SIG-M5 treated with dmso at 0.1 percent for 504 hours (cell line): ENCODE measurements at regions not wholly inside any gene's neighbourhood (a gene's known extent, or its start where the extent isn't known, plus 50 kb on each side); places are given as distances from the start of the nearest gene placed in this dataset.

Source experiments
- DNase-seq: peaks from one replicate; lab custom pipeline; 2025; ENCODE audit not compliant: unreplicated experiment; lab: John Stamatoyannopoulos, UW

GRCh38 chr12:78579846-78580245, 284.7 kb upstream of the SYT1 start:
- DNase-seq, result no peak

- DNase-seq, result no peak
Observed at GRCh38 chr12:78580296-78580695, 284.3 kb upstream of the SYT1 start.

DNA sequence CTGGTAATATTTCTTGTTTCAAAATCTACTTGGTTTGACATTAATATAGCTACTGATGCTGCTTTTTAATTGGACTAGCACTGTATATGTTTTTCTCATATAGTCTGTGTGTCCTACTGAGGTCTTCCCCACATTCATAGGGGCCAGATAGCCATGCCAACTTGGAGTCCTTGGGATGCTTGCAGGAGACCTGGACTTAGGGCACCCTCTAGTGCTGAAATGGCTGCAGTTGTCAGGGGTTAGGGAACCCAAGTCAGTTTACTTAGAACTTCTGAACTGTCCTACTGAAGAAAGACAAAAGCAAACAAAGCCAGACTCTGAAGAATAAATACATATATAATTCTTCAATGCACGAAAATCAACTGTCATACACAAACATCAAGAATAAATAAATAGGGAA, 279.9 kb upstream of the SYT1 start:
- peak; percentile 36 for DNase-seq

GRCh38 chr12:78585132-78585531, 279.4 kb upstream of the SYT1 start:
- DNase-seq, result no peak

- DNase-seq, result no peak
Observed at GRCh38 chr12:78586790-78587189, 277.8 kb upstream of the SYT1 start.

DNA sequence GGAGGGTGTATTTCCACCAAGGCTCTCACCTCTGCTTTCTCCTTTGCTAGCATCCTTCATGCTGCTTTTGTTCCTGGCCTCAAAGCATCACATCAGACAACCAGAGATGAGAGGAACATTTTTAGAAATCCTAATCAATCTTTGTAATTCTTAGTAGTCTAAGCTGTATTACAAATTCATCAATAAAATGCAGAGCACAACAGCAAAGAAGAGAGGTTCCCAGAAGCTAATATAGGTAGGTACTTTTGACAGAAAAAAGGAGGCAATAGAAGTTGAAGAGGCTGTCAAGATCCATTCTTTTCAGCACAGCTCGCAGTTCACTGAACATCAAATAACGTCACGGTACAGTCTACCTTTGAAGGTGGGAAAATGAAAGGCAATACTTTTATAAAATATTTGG, 265.2 kb upstream of the SYT1 start:
- DNase-seq, result no peak

DNA sequence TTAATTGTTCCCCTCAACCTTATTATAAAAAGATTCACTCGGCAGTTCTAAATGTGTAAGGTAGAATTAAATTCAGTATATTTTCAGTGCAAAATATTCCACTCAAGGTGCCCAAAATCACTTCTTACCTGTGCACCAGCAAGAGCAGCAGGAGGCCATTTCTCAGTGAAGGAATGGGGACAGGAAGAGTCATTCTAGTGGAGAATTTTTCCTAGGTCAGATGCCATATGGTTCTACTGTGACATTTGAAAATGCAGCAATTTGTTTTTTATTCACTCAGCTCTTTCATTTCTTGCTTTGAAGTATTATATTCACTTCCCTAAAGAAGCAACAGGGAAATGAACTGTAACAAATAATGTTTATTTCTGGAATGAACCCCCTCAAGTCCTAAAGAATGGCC, 264.0 kb upstream of the SYT1 start:
- no peak for DNase-seq

GRCh38 chr12:78611504-78611903, 253.1 kb upstream of the SYT1 start:
- DNase-seq, result no peak

- no peak for DNase-seq
Observed at GRCh38 chr12:78612190-78612589, 252.4 kb upstream of the SYT1 start.

- no peak for DNase-seq
Observed at GRCh38 chr12:78617683-78618082, 246.9 kb upstream of the SYT1 start.

GRCh38 chr12:78622529-78623195, 241.9 kb upstream of the SYT1 start:
- DNase-seq, result no peak

- no peak for DNase-seq
Observed at GRCh38 chr12:78628491-78629100, 236.0 kb upstream of the SYT1 start.

- peak; percentile 67 for DNase-seq
Observed at GRCh38 chr12:78636231-78636855, 228.2 kb upstream of the SYT1 start.

GRCh38 chr12:78641837-78642423, 222.6 kb upstream of the SYT1 start:
- DNase-seq, result no peak

DNA sequence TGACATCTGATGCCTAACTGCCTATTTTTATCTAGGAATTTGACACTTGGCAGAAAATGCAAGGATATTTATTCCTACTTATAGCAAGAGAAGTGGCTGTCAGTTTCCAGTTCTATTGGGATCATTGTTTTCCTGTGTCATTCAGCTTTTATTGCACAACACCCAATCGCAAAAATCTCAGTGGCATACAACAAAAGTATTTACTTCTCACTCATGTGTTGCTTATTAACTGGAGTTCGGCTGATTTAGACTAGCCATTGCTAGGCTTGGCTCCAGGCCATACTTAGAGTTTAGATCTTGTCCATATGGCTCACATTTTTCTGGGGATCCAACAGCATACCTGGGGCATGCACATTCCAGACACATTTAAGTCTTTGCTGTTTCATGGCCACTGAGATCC, 218.6 kb upstream of the SYT1 start:
- no peak for DNase-seq

DNA sequence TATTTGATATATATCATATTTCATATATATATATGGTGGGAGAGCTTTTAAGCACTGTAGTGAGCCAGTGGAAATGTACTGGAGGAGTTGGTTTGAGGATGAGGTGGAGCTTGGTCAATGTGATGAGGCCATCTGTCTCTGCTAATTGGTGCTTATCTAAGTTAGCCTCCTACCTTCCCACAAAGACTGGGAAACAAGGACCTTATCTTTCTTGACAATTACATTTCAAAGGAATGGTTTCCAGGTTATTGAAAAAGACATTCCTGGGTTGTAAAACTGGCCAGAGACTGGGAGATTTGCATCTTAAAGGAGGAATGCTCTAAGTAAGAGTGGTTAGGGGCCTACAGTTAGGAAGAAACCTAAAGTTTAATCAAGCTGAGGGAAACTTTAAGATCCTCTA, 212.8 kb upstream of the SYT1 start:
- no peak for DNase-seq

GRCh38 chr12:78666584-78666983, 198.0 kb upstream of the SYT1 start:
- DNase-seq, result no peak

DNA sequence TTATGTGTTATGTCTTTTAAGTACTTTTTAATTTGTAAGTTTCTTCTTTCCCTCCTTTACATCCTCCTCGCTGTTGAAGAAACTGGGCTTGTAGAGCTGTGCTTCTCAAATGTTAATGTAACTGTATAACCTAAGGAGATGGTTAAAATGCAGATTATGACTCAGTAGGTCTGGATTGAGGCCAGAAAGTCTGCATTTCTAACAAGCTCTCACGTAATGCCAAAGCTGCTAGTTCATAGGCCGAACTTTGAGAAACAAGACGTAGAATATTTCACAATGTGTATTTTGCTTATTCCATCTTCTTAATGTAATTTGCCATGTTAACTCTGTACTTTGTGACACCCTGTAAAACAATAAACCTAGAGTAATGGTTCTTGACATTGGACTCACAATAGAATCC, 193.3 kb upstream of the SYT1 start:
- no peak for DNase-seq

DNA sequence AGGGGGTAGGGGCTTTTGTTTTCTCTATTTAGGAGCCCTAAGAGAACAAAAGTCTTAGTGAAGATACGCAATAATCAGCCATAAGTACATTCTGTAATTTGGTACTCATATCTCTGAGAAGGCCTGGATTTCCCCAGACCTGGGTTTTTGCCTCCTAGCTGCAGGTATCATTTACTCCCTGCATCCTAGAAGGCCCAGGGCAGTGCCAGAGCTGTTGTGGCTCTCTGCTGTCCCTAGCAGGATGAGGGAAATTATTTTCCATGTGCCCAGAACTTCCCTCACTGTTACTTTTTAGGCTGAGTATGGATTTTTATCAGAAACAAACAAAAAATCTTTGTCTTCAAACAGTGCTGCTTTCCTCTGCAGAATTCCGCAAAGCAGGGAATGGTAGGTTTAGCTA, 192.5 kb upstream of the SYT1 start:
- DNase-seq, result no peak

- DNase-seq, result no peak
Observed at GRCh38 chr12:78674311-78675090, 190.1 kb upstream of the SYT1 start.

- no peak for DNase-seq
Observed at GRCh38 chr12:78680596-78680995, 184.0 kb upstream of the SYT1 start.

DNA sequence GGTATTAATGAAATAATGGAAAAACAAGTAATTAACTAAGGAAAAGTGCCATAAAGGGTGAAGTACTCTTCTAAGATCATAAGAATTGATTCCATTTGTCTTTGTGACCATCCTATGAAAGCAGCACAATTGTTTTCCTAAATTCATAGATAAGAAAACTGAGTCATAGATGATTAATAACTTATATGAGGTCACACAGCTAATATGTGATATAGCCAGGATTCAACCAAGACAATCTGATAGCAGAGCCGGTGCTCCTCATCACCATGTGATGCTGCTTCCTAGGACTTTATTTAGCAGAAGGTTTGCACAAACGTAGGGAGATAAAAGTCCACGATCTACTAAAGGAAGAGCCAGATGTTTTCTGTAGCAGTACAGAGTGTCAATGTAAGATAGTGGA, 181.5 kb upstream of the SYT1 start:
- no peak for DNase-seq
